GOT3 (cell line): ENCODE measurements at regions not wholly inside any gene's neighbourhood (a gene's known extent, or its start where the extent isn't known, plus 50 kb on each side); places are given as distances from the start of the nearest gene placed in this dataset.

Experiments
- DNase-seq: peaks from one replicate; lab custom pipeline; 2025; ENCODE audit warnings: mixed read lengths; lab: John Stamatoyannopoulos, UW

DNA sequence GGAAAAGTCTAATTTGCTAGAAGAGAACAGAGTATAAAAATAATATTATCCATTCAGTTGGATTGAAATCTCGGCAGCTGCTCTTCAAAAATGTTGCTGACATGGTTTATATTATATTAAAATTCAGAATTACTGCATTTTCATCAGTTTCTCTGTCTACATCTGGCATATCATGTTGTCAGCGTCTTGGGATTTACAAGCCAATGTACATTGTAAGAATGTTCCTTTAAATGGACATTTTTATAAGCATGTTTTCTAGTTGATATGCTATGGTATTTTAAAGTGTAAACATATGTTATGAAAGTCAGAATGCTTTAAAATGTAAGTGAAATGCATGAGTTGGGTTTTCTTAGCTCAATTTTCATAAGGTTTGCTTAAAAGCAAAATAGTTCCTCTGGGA, 528.1 kb upstream of the CDH8 start:
- no peak for DNase-seq

DNA sequence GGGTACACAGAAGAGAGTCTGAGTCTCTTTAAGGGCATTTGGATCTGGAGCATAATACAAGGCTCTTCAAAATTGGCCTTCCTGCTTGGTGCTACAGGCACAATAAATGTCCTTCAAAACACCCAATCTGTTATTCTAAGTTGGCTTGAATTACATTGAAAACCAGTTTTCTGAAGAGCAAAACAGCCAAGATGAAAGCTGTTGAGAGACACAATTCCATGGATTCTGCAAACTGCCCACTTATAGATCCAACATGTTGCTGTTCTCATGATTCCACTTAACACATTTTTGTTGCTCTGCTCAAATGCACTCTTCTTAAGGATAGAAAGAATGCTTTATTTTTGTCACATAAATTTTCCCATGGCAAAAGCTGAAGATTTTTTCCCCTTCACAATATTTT, 525.9 kb upstream of the CDH8 start:
- no peak for DNase-seq

DNA sequence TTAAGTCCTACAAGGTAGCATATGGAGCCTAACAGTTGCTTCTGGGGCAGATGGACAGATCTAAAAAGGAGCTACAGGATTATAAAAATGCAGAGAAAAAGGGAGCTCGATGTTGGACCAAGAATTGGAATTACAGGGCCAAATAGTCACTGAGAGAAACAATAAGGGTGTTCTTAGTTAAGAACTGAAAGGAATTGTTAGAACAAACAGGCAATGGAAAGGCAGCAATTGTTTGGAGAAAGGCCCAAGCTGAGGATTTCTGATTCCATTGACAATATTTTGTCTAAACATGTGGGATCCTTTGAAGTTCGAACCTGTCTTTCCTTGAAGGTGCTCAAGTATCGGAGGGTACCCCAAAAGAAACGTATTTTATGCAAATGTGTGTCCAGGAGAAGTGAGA, 513.6 kb upstream of the CDH8 start:
- DNase-seq: no peak

DNA sequence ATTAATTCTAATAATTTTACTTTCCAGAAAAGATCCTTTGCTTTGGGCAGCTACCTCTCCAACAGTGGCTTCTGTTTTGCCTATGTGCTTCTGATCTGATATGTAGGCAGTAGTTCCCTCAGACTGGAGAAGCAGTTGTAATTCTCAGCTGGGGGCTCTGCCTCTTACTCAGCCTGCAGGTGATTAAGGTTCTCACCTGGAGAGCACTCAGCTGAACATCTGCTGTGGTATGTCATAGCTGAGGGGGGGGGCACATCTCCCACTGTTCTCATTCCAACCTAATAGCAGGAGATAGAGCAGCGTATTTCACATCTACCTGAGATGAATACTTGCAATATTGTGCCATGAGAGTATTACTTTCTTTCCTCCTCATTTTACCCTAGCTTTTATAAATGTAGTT, 511.9 kb upstream of the CDH8 start:
- no peak for DNase-seq

DNA sequence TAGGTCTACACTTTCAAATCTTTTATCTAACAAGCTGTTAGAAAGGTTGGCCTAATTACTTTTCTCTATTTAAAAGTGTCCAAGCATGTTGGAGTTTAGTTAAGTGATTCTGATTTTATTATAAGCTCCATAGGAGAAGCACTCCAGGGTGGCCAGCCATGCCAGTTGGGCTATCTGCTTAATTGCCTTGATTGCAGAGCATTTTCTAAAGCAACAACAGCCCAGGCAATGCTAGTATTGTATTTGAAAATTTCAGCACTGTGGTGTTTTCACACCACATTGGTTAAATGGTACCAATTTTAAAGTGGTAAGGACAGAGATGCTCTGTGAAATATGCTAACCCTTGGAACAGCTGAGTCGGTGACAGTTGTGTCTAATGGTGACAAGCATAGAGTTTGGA, 510.5 kb upstream of the CDH8 start:
- no peak for DNase-seq

DNA sequence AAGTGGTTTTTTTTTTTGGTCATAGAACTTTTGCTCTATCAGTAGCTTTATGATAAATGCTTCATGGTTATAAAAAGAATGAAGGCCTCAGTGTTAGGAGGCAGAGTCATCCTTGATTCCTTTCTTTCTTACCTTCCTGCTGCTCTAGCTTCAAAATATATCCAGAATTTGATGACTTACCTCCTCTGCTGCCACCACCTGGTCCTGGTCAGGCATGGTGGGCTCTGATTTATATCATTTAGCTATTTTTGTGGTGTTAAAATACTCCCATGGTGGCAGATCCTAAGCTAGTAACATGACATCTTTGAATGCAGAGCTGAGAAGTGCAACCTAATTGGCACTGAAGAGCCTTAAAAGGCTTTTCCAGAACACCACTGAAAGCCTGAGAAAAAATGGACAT, 508.8 kb upstream of the CDH8 start:
- DNase-seq: no peak

DNA sequence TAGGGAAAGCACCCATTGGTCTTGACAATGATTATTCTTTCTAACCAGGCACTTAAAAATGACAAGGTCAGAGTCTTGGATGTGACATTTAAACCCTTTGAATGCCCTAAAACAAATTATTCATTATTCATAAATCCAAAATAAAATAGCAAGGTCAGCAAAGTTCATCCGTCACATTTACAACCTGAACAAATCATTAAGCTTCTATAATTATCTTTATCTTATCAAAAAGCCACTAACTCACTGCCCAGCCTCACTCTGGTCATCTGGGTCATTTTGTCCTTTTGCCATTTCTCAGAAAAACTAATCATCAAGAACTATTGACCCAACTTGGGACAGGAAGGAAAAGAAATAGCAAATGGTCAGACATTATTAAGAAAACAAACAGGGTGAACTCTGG, 507.3 kb upstream of the CDH8 start:
- no peak for DNase-seq

DNA sequence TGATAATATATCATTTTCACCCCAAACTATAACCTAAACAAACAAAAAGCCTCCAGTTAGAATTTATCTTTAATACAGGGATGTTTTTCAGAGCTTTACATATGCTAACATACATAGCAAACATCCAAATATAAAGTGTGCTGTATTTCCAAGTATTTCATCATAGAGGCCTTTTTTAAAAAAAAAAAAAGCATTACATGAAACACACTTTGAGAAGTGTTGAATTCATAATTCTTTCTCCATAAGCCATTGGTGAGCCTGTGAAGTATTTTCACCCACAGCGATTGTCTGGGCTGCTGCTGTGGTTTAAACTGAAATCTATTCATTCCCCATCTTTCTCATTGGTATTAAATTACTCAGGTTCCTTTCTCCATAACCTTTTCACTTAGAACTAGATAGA, 503.4 kb upstream of the CDH8 start:
- DNase-seq: no peak

DNA sequence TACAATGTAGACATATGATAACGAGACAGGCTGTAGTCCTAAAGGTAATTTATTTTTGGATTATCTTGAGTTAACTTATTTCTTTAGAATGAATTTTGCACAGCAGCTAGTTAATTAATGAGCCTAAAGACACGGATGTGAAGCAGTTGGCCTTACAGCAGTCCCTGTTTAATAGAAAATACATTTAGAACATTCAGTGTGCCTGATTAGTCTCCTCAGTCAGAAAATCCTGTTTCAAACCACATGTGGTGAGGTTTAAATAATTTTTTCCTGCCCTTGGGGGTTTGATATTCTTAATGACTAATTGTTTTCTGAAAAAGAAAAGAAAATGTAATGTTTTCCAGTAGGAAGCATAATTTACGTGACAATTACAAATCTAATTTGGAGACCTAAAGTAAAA, 494.2 kb upstream of the CDH8 start:
- no peak for DNase-seq

DNA sequence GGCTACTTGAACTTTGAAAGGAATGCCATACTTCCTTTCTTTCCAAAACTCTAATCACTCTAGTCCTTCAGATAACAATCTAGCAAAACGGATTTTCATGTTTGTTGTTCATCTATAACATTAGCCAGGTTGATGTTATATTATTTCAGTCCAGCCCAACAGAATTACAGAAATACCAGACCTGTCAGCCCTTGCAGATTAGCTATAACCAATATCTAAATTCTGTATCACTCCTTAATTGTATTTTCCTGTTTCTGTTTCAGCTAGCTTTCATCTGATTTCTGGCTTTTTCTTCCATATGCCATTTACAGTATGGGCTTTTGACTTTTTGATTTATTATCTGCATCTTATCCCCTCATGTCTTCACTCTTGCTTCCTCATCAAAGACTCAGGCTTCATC, 479.8 kb upstream of the CDH8 start:
- DNase-seq: no peak

DNA sequence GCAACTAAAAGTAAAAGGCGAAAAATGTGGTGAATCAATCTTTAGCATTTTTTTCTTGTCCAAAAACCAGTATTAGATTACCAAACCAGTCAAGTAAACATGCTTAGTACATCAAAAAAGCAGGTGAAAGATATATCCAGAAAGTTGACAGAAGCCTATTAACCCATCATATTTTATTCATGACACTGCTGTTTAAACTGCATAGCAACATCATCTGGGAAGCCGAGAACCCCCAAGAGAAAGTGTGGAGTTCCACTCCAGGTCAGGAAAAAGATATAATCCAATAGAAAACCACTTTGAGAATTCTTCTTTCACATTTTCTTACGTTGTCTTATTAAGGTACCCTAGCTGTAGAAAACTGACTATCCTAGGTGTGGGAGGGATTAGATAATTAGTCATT, 466.8 kb upstream of the CDH8 start:
- DNase-seq: no peak

DNA sequence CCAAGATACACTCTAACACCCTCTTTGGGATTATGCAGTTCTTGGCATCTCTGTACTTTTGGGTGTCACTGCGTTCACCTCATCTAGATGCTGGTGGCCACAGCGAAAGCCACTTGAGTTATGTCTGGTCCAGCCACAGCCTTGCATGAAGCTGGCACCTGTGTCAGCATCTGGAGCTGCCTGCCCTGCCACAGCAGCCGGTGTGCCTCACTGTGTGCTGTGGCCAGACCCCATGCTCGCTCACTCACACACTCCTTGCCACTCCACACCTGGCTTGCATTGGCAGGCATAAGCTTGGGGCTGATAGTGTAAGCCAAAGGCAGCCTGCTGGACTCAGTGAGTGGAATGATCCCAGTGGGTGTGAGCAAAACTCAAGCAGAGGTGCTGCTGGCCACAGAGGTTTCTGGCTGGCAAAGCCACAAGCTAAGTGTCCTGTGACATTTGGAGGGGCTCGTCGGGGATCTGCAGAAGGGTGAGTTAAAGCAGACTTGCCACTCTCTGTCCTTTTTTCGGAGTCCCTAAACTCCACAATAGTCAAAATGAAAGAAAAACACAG, 442.7 kb upstream of the CDH8 start:
- DNase-seq: no peak

DNA sequence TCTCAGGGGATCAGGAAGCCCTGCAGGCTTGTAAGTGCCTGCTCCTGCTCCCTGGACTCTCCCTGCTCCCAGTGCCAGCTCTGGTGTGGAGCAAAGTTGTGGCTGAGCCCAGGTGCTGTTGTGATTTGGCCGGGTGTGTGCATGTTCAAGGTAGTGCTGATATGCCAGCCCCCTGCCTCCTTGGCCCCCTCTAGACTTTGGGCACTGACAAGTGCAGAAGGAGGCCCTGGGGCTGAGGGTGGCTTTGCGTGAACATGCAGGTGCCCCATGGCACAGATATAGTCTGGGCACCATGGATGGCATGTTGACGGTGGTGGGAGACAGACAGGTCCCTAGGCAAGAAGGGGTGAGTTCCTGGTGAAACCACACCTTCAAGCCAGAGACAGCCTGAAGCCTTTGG, 441.6 kb upstream of the CDH8 start:
- DNase-seq: no peak

DNA sequence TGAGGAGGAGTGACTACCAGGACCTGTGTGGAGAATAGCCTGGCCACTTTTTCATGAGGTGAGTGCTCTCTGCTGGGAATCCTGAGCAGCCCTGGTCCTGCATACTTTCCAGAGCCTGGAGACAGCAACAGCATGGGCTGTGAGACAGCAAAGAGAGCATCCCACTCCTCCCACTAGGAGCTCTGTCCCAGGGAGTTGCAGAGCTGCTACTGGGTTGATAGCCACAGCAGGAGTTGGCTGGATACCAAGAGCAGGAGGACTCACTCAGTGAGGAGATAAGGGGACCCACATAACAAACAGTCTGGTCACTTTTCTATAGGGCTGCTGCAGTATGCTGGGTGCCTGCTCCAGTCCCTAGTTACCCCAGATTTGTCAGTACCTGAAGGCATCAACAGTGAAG, 439.3 kb upstream of the CDH8 start:
- no peak for DNase-seq

DNA sequence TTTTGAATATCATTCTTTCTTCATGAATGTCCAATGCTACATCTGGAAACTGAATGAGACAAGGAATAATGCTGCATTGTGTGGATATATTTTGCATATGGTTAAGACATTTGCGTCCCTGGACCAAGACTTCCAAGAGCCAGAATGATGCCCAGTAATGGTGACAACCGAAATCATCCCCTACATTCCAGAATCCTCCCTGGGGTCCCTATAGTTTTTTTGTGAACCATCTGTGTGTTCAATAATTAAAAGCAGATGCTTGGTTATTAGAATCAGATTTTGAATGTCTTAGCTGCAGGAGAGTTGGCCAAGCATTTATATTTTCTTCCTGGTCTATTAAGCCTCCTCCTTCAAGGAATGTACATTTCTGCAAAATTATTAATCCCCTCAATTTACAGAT, 426.7 kb upstream of the CDH8 start:
- no peak for DNase-seq

DNA sequence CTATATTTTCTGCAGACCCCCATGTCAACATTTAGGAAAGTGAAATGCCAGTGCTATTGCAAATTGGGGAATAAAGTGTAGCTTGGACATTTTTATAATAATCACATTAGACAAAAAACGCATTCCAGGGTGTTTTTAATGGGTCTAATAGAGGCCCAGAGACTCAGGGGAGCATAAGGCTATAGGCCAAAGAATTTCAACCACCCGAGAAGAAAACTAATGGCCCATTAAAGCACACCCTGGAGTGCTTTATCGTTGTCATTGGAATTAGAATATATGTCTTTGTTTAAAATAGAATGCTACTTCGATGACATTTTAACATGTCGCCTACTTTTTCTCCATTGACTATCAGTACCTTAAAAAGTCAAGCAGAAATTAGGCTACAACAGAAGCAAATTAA, 414.1 kb upstream of the CDH8 start:
- DNase-seq: no peak

DNA sequence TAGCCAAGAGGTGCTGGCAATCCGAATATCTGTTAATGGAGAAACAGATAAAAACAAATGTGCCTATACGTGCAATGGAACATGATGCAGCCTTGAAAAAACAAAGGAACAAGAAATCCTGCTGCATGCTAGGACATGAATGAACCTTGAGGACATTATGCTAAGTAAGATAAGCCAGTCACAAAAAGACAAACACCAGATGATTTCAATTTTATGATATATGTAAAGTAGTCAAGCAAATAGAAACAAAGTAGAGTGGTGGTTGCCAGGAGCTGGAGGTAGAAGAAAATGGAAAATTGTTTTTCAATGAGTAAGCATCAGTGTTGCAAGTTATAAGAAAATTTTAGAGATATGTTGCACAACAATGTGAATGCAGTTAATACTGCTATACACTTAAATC, 409.7 kb upstream of the CDH8 start:
- no peak for DNase-seq

DNA sequence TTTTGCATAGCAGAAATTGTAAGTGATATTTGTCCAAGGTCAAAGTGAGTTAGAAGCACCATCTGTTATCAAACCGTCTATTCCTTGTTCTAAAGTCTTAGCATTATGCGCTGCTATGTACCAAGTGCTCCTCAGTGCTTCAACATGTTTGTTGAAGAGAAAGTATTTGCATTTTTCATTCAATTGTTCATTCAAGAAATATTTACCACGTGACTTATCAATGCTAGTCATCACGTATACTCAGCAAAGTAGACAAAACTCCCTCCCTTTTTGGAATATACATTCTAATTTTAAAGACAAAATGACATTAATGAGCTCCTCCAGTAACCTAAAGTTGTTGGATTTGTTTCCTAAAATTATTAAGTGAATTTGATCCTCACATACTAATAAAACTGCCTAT, 388.0 kb upstream of the CDH8 start:
- no peak for DNase-seq

DNA sequence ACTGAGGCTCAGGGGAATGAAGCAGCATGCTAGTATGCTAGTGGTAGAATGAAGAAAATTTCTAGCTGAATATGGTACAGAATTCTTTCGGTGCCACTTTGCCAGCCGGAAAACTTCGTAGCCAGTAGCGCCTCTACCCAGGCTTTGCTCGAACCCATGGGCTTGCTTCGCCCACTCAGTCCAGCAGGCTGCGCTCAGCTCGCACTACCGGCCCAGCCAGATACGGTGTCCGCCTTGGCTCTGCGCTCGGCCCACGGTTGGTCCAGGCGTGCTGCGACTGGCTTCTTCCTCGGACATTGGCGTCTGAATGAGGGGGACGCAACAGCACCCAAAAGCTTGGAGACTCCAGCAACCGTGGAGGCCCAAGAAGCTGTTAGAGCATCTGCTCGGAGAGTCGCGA, 372.5 kb upstream of the CDH8 start:
- no peak for DNase-seq

DNA sequence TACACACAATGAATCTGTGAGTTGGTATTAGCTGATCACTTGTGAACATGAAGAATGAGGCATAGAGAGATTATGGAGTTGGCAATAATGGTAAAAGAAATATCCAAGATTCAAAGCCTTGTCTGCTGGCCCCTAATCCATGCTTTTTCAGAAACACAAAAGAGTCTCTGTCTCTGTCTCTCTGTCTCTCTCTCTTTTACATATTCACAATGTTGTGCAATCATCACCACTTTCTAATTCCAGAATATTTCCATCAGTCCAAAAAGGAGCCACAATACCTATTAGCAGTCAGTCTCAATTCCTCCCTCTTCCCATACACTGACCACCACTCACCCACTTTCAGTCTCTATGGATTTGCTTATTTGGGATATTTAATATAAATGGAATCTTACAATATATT, 370.1 kb upstream of the CDH8 start:
- DNase-seq: no peak

DNA sequence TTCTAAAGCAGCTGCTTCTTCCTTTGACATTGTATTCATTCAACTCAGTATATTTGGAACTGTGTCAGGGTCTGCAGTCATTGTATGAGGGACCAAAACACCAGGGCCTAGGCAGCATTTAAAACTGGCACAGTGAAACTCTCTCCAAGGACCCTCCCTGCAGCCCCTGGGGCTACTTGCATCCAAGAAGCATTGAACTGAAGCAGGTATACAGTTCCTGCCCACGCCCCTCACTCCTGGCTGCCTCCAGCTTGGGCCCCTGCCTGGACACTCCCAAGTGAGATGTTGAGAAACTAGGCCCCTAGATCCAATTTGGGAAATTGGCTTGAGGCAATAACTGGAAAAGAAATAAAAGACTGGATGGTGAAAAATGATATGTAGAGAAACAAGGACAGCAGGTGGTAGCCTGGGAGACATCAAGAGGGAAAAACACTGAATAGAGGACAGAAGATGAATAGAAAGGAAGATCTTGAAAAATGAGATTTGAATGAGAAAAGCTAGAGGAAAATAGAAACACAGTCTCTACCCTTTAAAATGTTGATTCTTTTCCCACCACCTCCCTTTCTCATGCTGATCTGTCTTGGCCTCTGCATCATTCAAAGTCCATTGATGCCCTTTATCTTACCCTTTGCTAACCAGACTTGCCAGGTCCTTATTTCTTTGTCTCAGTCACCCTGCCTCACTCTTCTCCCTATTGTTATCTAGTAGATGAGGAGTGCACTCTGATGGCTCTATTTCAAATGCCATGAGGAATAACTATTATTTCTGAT, 368.8 kb upstream of the CDH8 start:
- no peak for DNase-seq

DNA sequence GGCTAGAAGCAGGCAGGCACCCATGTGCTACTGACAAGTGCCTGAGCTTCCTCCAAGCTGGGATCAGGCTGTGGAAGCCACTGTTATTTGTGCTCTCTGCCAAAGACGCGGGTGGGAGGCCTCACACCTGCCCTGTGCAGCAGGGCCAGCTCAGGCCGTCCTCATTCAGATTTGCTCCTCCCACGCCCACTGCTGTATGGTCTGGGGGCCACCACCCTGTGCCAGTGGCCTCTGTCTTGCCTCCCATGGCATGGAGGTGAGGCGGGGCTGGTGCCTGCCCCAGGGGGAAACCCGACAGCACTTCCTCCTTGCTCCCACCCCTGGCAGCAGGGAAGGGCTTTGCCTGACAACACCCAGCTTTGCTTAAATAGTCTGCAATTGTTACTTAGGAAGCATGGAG, 356.5 kb upstream of the CDH8 start:
- no peak for DNase-seq

DNA sequence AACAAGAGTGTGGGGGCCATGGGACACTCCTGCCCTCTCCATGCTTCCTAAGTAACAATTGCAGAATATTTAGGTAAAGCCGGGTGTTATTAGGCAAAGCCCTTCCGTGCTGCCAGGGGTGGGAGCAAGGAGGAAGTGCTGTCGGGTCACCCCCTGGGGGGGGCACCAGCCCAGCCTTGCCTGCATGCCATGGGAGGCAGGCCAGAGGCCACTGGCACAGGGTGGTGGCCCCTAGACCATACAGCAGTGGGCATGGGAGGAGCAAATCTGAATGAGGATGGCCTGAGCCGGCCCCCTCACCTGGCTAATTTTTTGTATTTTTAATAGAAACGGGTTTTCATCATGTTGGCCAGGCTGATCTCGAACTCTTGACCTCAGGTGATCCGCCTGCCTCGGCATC, 355.7 kb upstream of the CDH8 start:
- no peak for DNase-seq

DNA sequence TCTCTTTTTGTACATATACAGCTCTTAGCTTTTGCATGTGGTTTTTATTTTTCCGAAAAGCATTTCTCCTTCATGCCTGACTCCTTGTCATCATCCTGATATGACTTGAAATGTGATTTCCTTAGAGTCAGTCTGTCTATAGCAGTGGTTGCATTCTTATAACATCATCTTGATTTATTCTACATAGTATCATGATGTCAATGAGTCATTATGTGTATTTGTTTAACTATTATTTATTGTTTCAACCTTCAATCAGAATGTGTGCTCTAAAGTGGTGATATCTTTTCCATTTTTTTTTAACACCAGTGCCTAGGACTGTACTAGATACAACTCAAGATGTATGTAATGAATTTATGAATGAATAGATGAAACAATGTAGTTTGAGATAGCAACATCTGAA, 354.9 kb upstream of the CDH8 start:
- DNase-seq: no peak
